DMS114 treated with DMSO at 0.1 percent for 48 hours (cell line): ENCODE measurements at regions not wholly inside any gene's neighbourhood (a gene's known extent, or its start where the extent isn't known, plus 50 kb on each side); places are given as distances from the start of the nearest gene placed in this dataset.
"Not testable (repeated sequence)": the region's sequence is repeated elsewhere in the genome, so short reads cannot be mapped to it uniquely, and the experiment has no call there.

Experiments used
- DNase-seq: peaks from one replicate; lab custom pipeline; 2025; ENCODE audit not compliant: unreplicated experiment; lab: John Stamatoyannopoulos, UW

GRCh38 chr2:9707611-9708160 is 76.9 kb upstream of the YWHAQ start:
- DNase-seq: no peak

- DNase-seq: no peak
These were observed 78.1 kb upstream of the YWHAQ start for GRCh38 chr2:9708683-9709538.

GRCh38 chr2:9709539-9710285 is 78.9 kb upstream of the YWHAQ start:
- DNase-seq: no peak

- DNase-seq: no peak
These were observed 79.5 kb upstream of the YWHAQ start for GRCh38 chr2:9710311-9710710.

- DNase-seq: no peak
These were observed 81.5 kb upstream of the YWHAQ start for GRCh38 chr2:9712263-9712662.

GRCh38 chr2:9714630-9715214 is 83.9 kb upstream of the YWHAQ start:
- DNase-seq: no peak

GRCh38 chr2:9715238-9715637 is 84.4 kb upstream of the YWHAQ start:
- DNase-seq: no peak

- no peak for DNase-seq
These were observed 87.2 kb upstream of the YWHAQ start for GRCh38 chr2:9717886-9718451.

- DNase-seq: no peak
These were observed 89.7 kb upstream of the YWHAQ start for GRCh38 chr2:9720352-9721093.

- no peak for DNase-seq
These were observed 90.5 kb upstream of the YWHAQ start for GRCh38 chr2:9721344-9721743.

GRCh38 chr2:9722451-9722850 is 91.7 kb upstream of the YWHAQ start:
- no peak for DNase-seq

GRCh38 chr2:9724565-9724964 is 93.8 kb upstream of the YWHAQ start:
- no peak for DNase-seq

- DNase-seq: no peak
These were observed 94.3 kb upstream of the YWHAQ start for GRCh38 chr2:9725106-9725505.

- DNase-seq: not testable (repeated sequence)
These were observed 95.2 kb upstream of the YWHAQ start for GRCh38 chr2:9726016-9726415.

- DNase-seq: not testable (repeated sequence)
These were observed 99.7 kb upstream of the YWHAQ start for GRCh38 chr2:9730523-9730922.

- DNase-seq: no peak
These were observed 102.0 kb upstream of the YWHAQ start for GRCh38 chr2:9732824-9733223.

- DNase-seq: no peak
These were observed 103.5 kb upstream of the YWHAQ start for GRCh38 chr2:9734308-9734707.

GRCh38 chr2:9735335-9735734 is 104.5 kb upstream of the YWHAQ start:
- DNase-seq: no peak

GRCh38 chr2:9736021-9736420 is 105.2 kb upstream of the YWHAQ start:
- no peak for DNase-seq

- no peak for DNase-seq
These were observed 106.0 kb upstream of the TAF1B start for GRCh38 chr2:9737053-9737875.
